ENCODE measurements at regions not wholly inside any gene's neighbourhood (a gene's known extent, or its start where the extent isn't known, plus 50 kb on each side); places are given as distances from the start of the nearest gene placed in this dataset.
"Not testable (repeated sequence)": the region's sequence is repeated elsewhere in the genome, so short reads cannot be mapped to it uniquely, and the experiment has no call there.

DNA sequence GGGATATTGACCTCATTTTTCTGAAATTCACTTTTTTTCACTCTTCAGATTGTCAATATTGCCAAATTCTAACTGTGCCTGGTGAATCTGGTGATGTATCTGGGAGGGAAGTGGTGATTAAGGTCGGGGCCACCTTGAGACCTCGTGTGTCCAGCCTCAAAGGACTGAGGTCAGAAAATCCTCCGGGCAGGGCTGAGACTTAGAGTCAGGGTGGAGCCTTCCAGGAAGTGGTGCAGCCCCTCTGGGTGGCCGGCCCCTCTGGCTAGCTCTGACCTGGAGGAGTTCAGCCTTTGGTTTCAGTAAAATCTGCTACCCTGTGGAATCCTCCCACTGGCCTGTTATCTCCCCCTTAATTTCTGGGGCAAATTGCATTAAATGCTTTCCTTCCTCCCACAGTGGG is 175.7 kb downstream of the TRIM43 start:
- not testable (repeated sequence) for TF ChIP-seq POLR2AphosphoS5 (IDR thresholded peaks at IDR 0.05; ENCODE audit: low read depth, low read length); REST (IDR thresholded peaks at IDR 0.05; ENCODE audit: insufficient read depth in 1 of 2, low read depth in 2 of 2, low read length in 1 of 2); TCF7L2 (IDR thresholded peaks at IDR 0.05; ENCODE audit: low read depth, low read length); SIN3A (IDR thresholded peaks at IDR 0.05; ENCODE audit: borderline replicate concordance, insufficient read depth, low read depth, low read length)
- TF ChIP-seq, protein P1, sequence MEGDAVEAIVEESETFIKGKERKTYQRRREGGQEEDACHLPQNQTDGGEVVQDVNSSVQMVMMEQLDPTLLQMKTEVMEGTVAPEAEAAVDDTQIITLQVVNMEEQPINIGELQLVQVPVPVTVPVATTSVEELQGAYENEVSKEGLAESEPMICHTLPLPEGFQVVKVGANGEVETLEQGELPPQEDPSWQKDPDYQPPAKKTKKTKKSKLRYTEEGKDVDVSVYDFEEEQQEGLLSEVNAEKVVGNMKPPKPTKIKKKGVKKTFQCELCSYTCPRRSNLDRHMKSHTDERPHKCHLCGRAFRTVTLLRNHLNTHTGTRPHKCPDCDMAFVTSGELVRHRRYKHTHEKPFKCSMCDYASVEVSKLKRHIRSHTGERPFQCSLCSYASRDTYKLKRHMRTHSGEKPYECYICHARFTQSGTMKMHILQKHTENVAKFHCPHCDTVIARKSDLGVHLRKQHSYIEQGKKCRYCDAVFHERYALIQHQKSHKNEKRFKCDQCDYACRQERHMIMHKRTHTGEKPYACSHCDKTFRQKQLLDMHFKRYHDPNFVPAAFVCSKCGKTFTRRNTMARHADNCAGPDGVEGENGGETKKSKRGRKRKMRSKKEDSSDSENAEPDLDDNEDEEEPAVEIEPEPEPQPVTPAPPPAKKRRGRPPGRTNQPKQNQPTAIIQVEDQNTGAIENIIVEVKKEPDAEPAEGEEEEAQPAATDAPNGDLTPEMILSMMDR (IDR thresholded peaks at IDR 0.05): not testable (repeated sequence)

All from Panc1 (cell line).